MG63 (cell line): ENCODE measurements at regions not wholly inside any gene's neighbourhood (a gene's known extent, or its start where the extent isn't known, plus 50 kb on each side); places are given as distances from the start of the nearest gene placed in this dataset.

Experiments
- DNase-seq: peaks from one replicate; pipeline ENCODE4 v3.0.0-alpha.2; 2020
- H3K27me3 ChIP-seq: fragments of 250-450 bp; sonication (Bioruptor Pico); 2 replicates; pipeline ENCODE4 v1.5.1; 2020; ENCODE audit warnings: mild to moderate bottlenecking, moderate library complexity
- H3K36me3 ChIP-seq: fragments of 250-450 bp; sonication (Bioruptor Pico); 2 replicates; pipeline ENCODE4 v1.5.1; 2020; ENCODE audit warnings: mild to moderate bottlenecking, moderate library complexity
- H3K4me3 ChIP-seq: fragments of 250-450 bp; sonication (Bioruptor Pico); 2 replicates; pipeline ENCODE4 v1.5.1; 2020; ENCODE audit warnings: mild to moderate bottlenecking, moderate library complexity
- H3K9me3 ChIP-seq: fragments of 250-450 bp; sonication (Bioruptor Pico); 2 replicates; pipeline ENCODE4 v1.5.1; 2020; ENCODE audit warnings: mild to moderate bottlenecking, moderate library complexity

DNA sequence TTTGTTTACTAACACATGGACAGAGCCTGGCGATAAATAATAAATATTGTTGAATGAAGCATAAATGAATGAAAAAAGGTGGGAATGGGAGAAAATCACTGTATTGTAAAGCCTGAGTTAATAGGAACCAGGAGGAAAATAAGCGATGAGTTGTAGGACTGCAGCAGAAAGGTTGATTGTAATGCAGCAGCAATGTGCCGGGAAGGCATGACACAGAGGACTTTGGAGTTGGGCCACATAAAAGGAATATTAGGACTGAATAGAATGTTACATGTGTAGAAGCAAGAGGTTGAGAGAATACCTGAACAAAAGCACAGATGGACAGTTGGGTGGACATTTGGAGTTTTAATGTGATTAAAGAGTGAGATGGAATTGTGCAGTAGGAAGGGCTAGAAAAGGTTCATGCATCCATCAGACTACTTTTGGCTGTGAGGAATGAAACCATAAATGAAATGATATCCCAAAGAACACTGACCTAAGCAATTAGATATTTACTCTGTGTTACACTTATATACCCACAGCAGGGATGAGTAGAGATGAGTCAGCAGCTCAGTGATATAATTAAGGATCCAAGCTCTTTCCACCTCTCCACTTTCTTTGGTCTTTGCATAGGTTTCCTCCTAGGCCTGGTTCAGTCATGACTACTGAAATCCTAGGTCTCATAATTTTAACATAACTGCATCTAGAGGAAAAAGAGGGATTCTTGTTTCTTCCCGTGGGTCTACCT, 55.4 kb downstream of the CCER1 start:
- H3K27me3 ChIP-seq: no peaks in the 10 kb centered on the region
- no peak overlapping the region for H3K4me3 ChIP-seq
- no peak for DNase-seq
- no peaks in the 10 kb centered on the region for H3K9me3 ChIP-seq
- H3K36me3 ChIP-seq: no peaks in the 10 kb centered on the region

DNA sequence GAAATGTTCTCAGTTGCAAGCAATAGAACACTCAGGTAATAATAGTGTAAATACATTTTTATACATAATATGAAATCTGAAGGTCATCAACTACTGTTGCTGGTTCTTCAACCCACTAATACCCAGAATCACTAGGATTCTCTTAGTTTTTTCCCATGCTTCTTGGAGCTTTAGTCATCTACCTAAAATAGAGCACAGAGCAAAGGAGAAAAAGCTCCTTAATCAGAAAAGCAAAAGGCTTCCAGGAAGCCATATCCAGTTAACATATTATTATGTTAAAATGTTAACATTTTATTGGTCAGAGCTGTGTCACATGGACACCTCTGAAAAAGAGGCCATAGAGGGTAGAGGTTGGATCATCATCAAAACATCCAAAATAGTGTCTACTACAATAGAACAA, 57.0 kb downstream of the CCER1 start:
- DNase-seq: no peak

DNA sequence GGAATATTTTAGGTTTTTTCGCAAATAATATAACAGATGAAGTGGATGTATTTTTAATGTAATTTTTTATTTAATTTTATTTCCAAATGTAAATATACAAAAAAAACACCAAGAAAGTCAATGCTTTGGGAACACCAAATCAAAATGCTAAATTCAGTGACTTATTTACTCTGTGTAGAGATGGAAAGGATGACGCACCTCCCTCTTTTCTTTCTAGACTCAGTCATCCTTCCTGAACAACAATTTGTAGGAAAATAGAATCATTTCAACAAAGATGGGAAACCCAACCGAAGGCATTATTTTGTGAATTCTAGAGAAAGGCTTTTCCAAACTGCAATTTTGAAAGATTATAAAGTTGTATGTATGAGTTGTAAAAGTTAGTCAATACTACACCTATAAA, 57.7 kb downstream of the CCER1 start:
- no peaks in the 10 kb centered on the region for H3K9me3 ChIP-seq
- no peak overlapping the region for H3K4me3 ChIP-seq
- no peak for DNase-seq
- H3K27me3 ChIP-seq: no peaks in the 10 kb centered on the region
- no peaks in the 10 kb centered on the region for H3K36me3 ChIP-seq

More for the DNA sequence above, 57.0 kb downstream of the CCER1 start:
- no peaks in the 10 kb centered on the region for H3K9me3 ChIP-seq
- no peaks in the 10 kb centered on the region for H3K27me3 ChIP-seq
- no peaks in the 10 kb centered on the region for H3K36me3 ChIP-seq
- no peak overlapping the region for H3K4me3 ChIP-seq

DNA sequence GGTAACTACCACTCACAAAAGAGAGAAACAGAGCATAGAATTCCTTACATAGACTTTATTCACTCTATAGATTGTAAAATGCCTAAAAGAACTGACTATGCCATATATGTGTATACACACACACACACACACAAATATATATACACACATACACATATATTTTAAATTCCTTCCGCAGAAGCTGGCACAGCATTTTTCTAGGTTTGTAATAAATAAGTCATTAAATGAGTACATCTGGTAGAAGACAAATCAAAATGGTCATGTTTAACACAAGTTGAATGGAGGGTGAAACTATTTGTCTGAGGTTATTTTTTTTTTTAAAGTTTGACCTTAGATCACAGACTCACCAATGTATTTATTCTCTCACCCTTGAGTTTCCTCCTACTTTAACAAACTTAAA, 58.2 kb downstream of the CCER1 start:
- no peak overlapping the region for H3K4me3 ChIP-seq
- no peak for DNase-seq
- no peaks in the 10 kb centered on the region for H3K36me3 ChIP-seq
- no peaks in the 10 kb centered on the region for H3K9me3 ChIP-seq
- no peaks in the 10 kb centered on the region for H3K27me3 ChIP-seq

DNA sequence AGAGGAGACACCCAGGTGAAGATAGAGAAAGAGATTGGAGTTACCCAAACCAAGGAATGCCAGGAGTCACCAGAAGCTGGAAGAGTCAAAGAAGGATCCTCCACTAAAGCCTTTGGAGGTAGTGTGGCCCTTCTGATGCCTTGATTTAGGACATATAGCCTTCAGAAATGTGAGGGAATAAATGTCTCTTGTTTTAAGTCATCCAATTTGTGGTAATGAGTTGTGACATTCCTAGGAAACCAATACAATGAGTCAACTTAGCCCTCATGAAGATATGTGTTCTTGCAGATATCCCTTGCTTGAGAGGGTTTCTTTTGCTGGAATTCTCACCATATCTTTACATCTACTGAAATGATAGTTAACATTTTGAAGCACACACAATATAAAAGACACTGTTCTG, 58.8 kb downstream of the CCER1 start:
- DNase-seq: no peak
- Histone ChIP-seq H3K27me3 (no peaks in the 10 kb centered on the region), H3K9me3 (no peaks in the 10 kb centered on the region), H3K4me3 (no peak overlapping the region), H3K36me3 (no peaks in the 10 kb centered on the region)

DNA sequence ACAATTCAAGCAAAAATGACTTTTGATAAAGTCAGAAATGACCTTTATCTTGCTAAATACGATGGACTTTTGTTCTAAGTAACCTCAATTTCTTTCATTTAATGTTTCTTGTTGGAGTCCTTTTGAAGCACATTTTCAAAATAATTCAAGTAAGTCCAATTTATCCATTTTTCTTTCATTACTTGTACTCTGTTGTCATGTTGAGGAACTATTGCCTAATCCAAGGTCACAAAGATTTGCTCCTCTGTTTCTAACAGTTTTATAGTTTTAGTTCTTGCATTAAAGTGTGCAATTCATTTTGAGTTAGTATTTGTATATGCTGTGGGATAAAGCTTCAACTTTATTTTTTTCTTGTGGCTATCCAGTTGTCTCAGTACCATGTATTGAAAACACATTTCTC, 66.7 kb downstream of the CCER1 start:
- H3K27me3 ChIP-seq: no peaks in the 10 kb centered on the region
- no peak for DNase-seq
- H3K9me3 ChIP-seq: no peaks in the 10 kb centered on the region
- no peaks in the 10 kb centered on the region for H3K36me3 ChIP-seq
- H3K4me3 ChIP-seq: no peak overlapping the region

DNA sequence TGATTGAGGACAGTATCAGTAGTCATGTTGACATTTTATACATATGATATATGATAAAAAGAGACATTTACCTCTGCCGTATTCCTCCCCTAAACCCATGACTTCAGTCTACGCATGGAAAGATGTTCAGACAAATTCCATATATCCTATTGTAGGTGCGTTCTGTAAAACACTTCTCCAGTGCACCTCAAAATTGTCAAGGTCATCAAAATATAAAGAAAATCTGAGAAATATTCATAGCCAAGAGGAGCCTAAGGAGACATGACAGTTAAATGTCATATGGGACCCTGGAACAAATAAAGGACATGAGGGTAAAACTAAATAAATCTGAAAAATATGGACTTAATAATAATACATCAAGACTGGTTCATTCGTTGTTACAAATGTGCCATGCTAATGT, 71.5 kb downstream of the CCER1 start:
- no peak for DNase-seq
- H3K4me3 ChIP-seq: no peak overlapping the region
- H3K9me3 ChIP-seq: no peaks in the 10 kb centered on the region
- H3K36me3 ChIP-seq: no peaks in the 10 kb centered on the region
- H3K27me3 ChIP-seq: no peaks in the 10 kb centered on the region

DNA sequence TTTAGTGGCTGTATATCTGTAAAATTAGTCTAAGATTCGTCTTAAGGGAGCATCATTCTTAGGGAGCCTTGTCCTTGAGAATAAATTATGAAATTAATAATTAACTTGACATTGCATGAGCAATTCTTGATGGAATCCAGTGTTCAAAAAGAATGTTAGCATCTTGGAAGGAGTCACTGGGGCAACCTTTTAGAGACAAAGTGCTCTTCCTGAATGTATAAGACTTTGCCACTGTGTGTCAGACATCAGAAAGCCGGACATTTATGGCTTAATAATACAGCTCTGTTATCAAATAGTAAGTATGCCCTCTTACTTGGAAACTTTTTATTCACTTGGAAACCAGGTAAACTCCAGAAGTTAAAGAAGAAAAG, 83.3 kb downstream of the CCER1 start:
- no peaks in the 10 kb centered on the region for H3K36me3 ChIP-seq
- no peak for DNase-seq
- H3K9me3 ChIP-seq: no peaks in the 10 kb centered on the region
- no peak overlapping the region for H3K4me3 ChIP-seq
- no peaks in the 10 kb centered on the region for H3K27me3 ChIP-seq

DNA sequence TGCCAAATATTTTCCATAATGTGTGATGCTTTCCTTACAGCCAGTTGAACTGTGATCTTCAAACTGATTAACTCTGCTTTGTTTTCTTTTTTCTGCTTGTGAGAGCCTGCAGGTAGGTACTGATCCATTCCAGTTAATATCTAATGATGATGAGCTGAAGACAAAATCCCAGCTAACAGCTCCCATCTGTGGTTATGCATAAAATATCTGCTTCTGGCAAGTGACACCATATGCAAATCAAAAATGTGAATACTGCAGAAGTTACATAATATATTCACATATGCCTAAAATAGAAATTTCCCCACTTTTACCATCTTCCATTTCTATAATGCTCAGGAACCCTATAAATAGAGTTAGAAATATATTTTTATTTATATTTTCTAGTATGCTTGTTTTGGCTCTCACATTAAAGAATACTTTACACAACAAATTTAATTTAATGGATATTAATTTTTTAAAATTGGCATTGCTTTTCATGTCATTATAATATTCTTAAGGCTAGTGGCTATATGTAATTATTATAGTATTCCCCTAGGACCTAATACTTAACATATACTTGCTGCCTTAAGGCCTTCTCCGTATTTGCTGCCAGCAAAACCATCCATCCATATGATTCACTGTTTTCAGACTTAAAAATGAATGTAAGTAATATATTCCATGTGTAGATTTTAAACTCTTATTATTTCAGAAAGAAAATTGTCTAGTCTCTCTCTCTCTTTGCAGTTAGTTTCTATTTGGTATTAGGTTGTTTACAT, 83.8 kb downstream of the CCER1 start:
- Histone ChIP-seq H3K36me3 (no peaks in the 10 kb centered on the region), H3K27me3 (no peaks in the 10 kb centered on the region), H3K4me3 (no peak overlapping the region), H3K9me3 (no peaks in the 10 kb centered on the region)
- no peak for DNase-seq

DNA sequence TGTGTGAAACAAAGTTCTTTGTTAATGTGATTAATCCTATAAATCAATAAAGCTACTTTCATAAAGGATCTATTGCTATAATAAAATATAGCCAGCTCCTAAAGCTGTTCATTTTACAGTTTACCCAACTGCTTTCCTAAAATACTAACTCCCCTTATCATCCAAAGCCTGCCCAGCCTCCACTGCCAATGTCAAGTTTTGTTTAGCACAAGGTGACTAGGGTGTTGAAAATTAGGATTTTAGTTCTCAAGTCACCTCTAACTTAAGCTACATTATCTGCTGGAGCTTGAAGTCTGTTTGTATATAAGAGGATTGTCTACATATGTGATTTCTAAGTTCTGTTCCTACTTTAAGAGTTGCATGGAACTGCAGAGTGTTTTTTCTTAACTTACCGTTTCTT, 86.3 kb downstream of the CCER1 start:
- Histone ChIP-seq H3K9me3 (no peaks in the 10 kb centered on the region), H3K36me3 (no peaks in the 10 kb centered on the region), H3K27me3 (no peaks in the 10 kb centered on the region), H3K4me3 (no peak overlapping the region)
- DNase-seq: no peak

DNA sequence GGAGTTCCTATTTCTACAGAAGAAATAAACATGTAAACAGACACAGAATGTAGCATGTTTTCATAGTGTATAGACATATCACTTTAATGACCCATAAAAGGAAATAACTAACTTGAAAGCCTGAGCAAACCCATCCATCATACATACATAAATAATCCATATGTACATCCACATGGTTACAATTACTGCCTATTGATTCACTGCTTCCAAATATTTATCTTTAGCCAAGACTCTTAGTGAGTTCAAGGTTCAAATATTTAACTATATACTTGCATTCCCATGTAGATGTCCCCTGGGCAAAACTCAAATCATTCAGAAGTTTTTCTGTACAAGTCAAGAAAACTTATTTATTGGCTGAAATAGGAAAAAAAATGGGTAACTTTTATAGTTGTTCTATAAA, 95.4 kb downstream of the CCER1 start:
- Histone ChIP-seq H3K9me3 (peaks cover 4% of the 10 kb centered on the region; the same call in 1 of the 2 replicates), H3K36me3 (no peaks in the 10 kb centered on the region), H3K4me3 (no peak overlapping the region), H3K27me3 (no peaks in the 10 kb centered on the region; the same call in 1 of the 2 replicates)
- no peak for DNase-seq

DNA sequence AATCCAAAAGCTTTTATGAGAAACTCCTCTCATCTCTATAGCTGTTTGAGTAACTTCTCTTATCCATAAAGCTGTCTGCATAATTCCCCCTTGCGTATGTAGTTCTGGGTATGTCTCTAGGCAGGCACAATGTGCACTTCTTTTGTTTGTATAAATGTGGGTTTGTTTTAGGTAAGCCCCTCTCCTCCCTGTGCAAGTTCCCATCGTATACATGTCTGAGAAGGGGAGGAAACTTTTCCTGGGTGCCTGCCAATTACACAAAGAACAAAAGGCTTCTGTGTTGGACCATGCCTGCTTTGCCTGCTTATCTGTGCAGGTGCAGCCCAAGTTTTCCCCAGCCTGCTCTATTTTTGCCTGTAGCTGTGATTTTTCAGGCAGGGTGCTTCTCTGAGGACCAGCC, 96.7 kb downstream of the CCER1 start:
- Histone ChIP-seq H3K27me3 (no peaks in the 10 kb centered on the region; the same call in 1 of the 2 replicates), H3K4me3 (no peak overlapping the region), H3K9me3 (peaks cover 4% of the 10 kb centered on the region; the same call in 1 of the 2 replicates), H3K36me3 (no peaks in the 10 kb centered on the region)
- no peak for DNase-seq

DNA sequence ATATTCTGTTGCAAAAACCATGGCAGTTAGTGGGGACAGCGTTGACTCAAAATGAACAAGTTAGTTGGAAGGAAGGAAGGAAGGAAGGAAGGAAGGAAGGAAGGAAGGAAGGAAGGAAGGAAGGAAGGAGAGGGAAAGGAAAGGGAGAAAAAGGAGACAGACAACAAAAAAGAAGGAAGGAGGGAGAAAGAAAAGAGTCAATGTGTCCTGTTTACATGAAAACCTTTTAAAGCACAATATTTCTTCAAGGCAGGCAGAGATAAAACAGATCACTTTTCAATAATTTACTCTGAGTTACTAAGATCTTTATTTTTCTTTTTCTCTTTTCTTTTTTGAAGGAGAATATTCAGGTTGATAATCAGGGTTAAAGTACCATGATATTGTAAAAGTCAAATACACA, 99.4 kb downstream of the CCER1 start:
- Histone ChIP-seq H3K27me3 (no peaks in the 10 kb centered on the region; the same call in 1 of the 2 replicates), H3K36me3 (no peaks in the 10 kb centered on the region), H3K9me3 (no peaks in the 10 kb centered on the region), H3K4me3 (no peak overlapping the region)
- no peak for DNase-seq

DNA sequence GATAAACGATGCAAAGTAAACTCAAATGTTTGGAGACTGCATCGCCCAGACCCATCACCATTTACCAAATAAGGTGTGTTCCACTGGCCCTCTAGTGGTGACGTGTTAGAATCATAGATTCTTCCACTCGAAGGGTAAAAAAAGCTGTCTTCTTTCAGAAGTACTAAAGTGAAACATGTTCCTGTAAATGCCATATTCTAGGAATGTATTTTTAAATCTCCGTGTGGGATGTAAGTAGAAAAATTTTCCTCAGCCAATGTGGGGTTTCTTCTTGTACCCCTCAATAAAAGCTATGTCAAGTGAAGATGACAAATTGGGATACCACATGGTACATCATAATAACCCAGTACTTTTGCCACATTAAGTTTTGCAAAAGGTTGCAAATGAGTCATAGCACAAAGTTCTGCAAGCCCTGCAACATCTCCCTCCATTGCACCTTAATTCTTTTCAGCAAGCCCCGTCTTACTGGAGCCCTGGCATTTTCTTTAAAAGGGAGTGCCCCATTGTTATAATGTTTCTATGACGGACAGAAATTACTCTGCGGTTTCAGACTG, 100.8 kb downstream of the CCER1 start:
- Histone ChIP-seq H3K36me3 (no peaks in the 10 kb centered on the region), H3K27me3 (no peaks in the 10 kb centered on the region; the same call in 1 of the 2 replicates), H3K9me3 (no peaks in the 10 kb centered on the region), H3K4me3 (no peak overlapping the region)
- no peak for DNase-seq

DNA sequence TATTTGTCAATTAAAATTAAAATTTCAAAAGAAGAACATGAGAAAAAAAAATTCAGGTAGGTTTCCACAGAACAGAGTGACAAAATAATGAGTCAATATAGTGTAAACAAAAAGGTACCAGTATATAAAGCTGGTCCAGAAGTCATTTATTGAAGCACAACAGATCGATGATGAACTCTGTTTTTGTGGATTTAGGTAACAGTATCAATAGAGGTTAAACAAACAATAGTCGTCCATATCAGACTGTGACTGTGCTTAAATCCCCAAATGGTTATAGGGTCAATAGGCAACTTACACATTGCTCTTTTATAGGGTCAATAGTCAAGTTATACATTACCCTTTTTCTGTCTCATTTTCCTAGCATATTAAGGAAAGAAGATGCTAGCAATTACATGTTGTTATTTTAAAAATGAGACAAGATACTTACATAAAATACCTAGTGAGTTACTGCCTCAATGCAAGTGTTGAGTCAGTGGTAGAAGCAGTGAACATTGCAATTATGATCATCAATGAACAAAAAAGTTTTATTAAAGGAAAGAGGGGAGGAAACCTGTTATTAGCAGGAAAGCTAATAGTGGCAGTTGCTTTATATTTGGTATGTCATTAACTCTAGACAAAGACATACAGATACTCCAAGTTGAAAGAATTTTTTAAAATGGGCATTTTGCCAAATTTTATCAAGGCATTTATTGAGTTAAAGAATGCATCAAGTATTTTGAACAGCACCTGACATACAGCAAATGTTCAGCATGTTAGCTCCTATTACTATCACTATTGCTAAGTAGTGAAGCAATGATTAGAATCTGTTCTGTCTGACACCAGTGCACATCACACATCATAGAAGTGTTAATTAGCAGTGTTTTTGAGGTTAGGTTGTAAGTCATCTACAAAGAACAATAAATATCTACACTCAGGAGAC, 102.9 kb downstream of the CCER1 start:
- Histone ChIP-seq H3K36me3 (no peaks in the 10 kb centered on the region), H3K9me3 (no peaks in the 10 kb centered on the region), H3K27me3 (no peaks in the 10 kb centered on the region; the same call in 1 of the 2 replicates), H3K4me3 (no peak overlapping the region)
- DNase-seq: no peak

DNA sequence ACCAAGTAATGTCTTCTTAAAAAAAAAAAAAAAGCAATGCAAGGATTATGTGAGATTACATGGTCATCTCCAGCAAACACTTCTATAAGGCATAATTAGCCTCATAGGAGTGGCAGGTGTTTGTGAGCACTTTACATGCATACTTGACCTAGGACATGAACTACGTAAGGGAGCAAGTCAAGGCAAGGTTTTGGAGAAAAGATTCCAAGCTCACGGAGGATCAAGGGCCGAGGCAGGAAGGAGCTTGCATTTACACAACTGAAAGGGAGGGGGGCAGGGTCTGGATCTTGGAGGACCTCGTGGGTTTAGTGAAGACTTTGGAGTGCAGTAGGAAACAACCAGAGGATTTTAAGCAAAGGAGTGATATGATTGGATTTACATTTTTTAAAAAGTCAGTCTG, 112.5 kb downstream of the CCER1 start:
- no peak for DNase-seq
- no peak overlapping the region for H3K4me3 ChIP-seq
- no peaks in the 10 kb centered on the region for H3K36me3 ChIP-seq
- no peaks in the 10 kb centered on the region for H3K9me3 ChIP-seq
- H3K27me3 ChIP-seq: no peaks in the 10 kb centered on the region

DNA sequence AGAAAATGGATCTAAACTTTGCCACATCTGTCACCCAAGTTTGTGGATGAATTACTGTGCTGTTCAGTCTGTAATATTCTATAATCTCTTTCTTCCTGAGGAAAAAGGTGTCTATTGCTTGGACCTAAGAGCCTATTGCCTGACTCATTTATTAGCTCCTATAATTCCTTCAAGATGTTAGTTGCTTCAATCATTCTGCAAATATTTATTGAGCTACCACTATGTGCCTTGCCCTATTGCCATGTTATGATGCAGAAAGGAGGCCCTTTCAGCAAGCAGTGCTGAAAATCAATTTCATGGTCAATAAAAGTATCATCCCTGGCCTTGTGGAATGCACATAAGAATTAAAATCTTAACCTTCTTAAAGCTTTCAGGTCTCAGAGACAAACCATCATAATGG, 113.6 kb downstream of the CCER1 start:
- Histone ChIP-seq H3K27me3 (no peaks in the 10 kb centered on the region), H3K36me3 (no peaks in the 10 kb centered on the region), H3K9me3 (no peaks in the 10 kb centered on the region), H3K4me3 (no peak overlapping the region)
- DNase-seq: no peak
